D341Med (cell line): ENCODE measurements at regions not wholly inside any gene's neighbourhood (a gene's known extent, or its start where the extent isn't known, plus 50 kb on each side); places are given as distances from the start of the nearest gene placed in this dataset.

ENCODE experiments used
- DNase-seq: peaks from one replicate; pipeline ENCODE4 v3.0.0; 2012; ENCODE audit warnings: low spot score

DNA sequence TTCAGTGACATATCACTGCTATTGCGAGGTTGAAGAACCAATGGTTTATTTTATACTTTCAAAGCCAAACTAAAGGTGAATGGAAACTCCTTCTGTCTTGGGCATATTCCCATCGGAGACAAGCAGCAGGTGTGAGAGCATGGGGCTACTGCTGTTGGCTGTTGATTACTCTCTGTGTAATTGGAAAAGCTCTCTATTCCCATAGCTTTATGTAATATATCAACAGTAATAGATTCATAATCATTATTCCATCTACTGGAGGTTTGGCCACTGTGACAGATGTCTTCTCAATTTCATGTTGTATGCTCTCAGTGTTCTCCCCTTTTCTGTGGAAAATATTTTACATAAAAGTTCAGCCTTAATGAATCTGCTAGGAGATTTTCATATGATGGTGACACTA is 352.0 kb downstream of the BTG1 start:
- no peak for DNase-seq

DNA sequence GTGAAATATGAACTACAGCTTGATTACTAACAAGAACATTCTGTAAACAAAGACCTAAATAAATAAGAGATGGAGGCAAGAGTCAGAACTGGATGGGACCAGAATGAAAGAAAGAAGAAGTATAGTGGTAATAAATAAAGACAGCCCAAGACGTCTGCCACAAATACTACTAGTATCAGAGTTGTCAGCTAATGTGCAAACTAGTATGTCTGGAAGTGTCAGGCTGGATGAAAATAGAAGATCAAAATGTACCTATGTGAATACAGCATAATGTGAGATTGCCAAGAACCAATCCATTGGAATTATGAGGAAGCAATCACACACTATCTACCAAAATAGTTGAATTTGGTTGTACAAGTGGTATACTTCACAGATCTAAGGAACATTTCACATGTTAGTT is 353.0 kb downstream of the BTG1 start:
- no peak for DNase-seq

DNA sequence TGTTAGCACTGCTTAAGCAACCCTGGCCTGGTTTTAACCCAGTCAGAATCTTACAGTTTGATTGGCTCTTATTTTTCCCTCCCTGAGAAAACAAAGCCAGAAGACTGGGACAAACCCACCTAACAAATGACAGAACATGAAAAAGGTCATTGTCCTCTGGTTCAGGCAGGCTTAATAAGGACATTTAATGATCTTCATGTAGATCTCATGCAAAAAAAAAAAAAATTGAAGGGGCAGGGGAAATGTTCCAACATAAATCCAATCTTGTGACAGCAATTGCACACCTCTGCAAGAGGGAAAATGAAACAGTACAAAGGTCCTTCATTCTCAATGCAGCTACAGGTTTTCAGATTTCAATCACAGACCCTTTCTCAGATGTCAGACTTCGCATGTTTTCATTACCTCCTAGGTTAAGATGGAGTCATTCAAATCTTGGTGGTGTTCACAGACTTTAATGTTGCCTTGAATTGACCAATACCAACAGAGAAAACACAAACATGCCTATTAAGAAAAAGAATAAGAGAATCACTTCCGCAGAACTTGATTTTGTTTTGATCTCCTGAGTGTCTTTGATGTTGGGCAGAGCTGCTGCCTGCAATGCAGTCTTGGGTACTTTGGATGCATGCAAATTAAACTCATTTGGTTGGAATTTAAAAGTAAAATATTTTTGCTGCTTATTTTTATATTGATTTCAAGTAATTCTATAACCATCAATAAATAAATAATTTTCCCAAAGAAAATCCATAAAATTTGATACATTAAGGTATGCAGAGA is 359.0 kb downstream of the BTG1 start:
- DNase-seq: no peak

DNA sequence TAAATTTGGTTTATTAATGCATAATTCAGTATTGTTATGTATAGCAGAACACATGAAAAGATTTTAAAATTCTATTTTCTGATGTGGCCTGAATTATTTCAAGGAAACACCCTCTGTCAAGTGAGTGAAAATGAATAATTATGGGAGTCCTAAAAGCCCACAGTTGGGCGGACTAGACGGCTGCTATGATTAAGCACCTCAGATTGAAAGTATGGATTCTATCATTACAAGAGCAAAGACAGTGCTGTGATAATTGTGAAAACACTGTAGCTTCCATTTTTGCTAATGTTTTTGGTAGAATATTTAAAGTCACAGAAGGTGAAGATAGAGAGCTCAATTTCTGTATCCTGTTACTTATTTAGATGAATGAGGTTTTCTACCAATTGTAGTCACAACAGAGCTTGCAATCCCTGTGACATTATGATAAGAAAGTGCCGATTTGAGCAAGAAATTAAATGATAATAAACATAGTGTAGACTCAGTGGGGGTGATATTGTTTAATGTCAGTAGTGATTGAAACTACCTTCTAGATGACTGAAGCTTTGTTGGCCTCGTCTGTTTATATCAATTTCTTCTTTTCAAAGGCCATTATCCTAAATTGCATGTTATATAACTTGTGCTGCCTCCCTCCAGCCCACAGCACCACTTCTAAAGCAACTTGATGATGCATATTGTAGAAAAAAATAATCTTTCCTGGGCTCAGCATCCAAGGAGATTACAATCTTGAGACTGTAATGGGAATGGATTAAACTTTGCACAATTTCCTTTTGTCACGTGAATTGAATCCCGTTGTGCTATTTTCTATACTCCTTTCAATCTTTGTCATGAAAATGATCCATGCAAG is 359.8 kb downstream of the BTG1 start:
- no peak for DNase-seq

DNA sequence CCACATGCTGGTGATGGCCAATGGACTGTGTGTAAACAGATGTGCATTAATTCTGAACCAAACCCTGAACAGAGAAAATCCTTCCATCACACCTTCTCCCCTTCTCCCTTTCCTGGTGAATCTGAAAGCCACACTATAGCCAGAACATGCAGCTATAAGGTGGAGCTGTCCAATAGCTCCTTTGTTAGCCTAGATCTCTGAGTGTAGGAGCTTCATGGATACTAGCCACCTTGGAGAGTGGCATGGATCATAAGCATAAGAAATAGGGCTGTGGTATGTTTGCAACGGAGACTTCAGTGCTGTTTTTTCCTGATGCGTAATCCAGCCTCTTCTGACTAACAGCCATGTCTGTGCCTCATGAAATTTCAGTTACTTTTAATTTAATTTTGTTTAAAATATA is 364.5 kb downstream of the BTG1 start:
- DNase-seq: no peak

DNA sequence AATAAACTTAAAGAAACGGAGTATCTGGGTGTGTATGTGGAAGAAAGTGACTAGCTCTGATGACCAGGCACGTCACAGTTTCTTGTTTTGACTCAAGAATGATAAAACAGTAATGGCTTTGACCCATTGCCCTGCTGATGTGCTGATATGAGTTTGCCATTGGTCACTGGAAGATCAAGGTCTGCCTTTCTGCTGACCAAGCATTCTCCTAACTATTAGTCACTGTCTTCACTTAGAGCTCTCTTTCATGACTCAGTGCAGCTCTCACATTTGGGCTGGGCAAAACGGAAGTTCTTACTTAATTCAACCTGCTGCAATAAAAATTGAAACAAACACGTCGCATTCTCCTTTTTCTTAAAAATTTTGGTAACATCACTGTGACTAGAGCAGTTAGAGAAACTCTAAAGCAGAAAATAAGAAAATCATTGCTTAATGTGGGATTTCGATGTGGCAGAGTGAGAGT is 366.7 kb downstream of the BTG1 start:
- DNase-seq: no peak

DNA sequence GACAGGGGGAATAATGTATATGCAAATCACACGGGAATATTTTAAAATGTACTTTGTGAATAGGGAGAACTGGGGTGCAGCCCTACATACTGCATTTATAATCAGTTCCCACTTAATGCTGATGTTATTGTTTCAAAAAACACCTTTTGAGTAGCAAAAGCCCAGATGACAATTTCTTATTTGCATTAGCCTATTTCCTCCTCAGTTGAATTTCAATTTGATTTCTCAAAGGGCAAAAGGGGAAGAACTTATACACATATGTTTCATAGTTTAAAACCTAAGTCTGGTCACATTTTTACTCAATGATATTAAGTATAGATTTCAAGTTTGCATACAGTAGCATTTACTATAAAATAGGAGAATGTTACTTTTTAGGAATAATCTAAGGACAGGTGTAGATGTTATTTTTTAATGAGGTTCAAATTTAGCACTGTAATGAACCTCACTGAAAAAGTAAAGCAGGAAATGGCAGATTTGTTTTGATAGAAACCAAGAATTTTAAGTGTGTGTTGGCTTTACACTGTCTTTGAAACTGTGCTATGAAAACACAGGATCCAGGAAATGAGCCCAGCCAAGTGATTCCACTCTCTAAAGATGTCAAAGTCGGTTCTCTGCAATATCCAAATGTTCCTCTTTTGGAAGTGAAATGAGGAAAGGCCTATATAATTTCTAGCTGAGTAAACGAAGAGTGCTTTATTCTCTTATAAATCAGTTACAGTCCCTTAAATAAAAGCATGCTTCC is 367.4 kb downstream of the BTG1 start:
- DNase-seq: no peak

DNA sequence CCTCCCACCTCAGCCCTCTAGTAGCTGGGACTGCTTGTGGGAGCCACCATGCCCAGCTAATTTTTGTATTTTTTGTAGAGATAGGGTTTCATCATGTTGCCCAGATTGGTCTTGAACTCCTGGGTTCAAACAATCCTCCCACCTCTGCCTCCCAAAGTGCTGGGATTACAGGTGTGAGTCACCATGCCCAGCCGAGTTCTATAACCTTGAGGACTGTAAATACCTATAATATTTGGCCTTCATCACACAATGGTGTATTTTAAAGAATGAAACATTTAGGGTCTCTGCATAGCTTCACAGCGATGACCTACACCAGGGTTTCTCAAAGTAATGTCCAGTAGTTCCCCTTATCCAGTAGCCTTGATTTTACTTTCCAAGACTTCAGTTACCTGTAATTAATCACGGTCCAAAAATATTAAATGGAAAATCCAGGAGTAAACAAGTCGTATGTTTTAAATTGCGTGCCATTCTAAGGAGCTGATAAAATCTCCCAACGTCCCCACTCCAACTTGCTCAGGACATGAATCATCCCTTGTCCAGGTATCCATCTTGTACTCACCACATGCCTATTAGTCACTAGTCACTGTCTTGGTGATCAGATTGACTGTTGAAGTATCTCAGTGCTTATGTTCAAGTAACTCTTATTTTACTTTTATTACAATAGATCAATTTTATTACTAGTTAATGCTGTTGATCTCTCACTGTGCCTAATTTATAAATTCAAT is 368.2 kb downstream of the BTG1 start:
- no peak for DNase-seq

DNA sequence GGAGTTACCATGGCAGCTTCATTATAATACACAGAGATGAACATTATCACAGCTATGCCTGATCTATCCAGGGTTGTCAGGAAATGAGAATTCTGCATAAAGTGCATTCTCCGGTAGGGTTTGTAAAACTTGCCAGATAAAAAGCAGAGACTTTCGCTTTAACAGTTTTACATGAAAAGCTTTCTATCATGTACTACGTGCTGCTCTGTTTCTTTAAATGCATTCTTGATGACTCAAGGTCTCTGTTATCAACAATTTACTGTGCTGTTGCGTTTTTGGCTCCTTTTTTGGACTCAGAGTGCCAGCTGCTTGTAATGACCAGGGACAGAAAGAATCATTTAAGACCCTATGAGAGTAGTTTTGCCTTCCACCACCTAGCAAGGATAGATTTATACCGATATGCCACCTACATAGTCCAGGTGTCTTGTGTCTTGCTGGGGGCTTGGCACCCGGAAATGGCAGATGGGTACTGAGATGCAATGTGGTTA is 371.2 kb downstream of the BTG1 start:
- no peak for DNase-seq

DNA sequence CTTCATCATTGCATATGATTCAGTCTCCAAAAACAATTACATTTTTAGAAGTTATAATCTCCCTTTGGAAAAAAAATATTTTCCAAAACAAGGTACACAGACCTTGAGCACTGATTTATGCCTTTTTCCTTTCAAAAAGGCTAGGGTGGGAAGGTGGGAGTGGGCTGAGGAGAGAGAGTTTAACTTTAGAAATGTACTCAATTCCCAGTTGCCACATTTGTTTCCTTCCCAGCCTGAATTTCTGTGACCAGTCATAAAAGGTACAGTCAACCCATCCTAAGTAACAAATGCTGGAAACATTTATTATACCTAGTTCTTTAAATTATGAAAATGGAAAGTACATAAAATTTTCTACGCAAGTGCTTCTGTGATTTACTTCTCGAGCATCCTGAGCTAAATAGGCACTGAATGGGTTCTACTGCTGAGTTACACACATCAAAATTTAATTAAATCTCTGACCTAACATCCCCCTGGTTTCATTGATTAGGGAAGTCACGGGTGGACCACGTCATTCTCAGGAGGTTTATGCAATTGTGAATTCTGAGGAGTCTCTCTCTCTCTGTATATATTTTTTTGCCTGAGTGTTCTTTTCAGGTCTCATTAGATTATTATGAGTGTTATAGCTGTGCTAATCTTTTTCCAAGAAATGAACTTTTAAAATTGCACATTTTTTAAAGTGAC is 371.8 kb downstream of the BTG1 start:
- DNase-seq: no peak

DNA sequence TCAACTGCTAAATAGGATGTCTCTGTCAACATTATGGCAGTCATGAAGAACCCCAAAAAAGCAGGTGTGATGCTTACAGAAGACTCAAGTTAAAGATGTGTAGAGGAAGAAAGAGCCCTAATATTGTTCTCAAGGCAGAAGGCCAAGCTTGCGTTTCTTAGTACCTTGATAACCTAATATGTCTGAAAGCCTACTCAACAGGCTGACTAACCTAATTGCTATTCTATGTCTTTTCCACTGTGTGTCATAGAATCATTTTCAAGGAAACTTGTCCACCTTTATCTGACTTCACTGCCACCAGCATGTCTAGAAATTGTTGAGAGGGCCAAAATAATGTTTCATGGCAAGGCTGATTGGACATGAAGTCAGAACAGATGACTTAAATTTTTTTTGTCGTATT is 373.2 kb downstream of the BTG1 start:
- no peak for DNase-seq

DNA sequence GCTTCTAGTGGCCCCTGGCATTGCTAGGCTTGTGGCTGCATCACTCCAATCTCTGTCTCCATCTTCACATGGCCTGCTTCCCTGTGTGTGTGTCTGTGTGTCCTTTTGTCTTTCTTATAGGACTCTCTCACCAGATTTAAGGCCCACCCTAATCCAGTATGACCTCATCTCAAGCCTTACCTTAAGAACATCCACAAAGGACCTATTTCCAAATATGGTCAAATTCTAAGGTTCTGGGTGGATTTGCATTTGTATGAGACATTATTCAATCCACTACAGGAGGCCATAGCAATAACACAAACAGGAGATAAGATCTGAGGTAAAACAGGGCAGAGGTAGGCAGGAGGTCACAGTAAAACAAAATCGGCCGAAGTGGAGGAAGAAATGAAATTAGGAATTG is 375.9 kb downstream of the BTG1 start:
- no peak for DNase-seq

DNA sequence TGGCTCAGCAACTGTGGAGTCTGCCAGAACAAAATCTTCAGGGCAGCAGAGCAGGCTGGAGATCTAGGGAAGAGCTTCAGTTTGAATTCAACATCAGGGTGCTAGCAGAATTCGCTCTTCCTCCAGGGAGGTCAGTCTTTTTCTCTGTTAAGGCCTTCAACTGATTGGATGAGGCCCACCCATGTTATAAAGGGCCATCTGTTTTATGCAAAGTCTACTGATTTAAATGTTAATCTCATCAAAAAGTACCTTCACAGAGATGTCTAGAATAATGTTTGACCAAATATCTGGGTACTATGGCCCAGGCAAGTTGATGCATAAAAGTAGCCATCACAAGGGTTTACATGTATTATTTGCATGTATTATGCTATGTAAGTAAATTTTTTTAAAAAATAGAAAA is 378.4 kb downstream of the BTG1 start:
- no peak for DNase-seq

DNA sequence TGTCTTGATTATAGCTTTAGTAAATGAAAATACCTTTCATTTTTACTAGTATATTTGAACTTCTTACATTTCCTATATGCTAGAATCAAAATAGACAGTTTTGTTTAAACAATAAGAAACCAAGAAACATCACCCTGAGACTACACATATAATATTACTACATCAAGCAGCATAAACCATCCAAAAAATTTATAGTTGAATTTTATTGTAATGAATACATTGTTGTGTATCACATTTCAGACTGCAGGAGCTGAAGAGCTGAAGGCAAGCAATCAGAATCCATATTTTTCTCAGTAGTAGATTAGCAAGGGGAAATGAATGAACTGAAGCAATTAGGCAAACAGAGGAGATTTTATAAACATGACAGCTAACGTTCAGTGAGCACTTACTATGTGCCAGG is 379.2 kb downstream of the BTG1 start:
- DNase-seq: no peak

DNA sequence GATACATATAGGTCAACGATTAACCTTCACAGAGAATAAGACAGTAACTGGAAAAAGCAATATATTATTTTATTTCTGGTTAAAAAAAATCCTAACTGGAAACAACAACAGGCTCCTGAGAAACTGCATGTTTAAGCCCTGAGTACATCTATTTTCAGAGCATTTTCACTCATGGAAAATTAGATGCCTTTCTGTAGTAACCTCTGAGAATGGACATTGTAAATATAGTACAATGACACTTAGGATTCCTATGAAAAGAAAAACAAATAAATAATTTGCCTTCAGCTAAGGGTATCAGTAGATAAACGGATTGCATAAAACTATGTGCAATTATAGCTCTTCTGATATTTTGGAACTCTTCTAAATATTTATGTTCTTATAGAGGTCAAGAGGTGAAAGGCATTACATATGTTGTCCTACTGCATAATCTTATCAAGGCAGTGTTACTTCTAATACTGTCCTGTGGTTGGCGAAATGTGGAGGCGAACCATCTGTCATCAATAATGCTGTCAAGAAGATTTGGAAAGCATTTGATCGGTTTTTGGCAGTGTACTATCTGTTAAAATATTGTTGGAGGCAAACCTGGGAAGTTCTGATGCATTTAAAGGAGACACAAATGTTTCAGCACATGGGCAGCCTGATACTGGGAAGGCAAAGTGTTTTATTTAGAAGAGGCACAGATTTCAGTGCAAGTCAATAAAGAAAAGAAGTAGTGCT is 381.8 kb downstream of the BTG1 start:
- no peak for DNase-seq

DNA sequence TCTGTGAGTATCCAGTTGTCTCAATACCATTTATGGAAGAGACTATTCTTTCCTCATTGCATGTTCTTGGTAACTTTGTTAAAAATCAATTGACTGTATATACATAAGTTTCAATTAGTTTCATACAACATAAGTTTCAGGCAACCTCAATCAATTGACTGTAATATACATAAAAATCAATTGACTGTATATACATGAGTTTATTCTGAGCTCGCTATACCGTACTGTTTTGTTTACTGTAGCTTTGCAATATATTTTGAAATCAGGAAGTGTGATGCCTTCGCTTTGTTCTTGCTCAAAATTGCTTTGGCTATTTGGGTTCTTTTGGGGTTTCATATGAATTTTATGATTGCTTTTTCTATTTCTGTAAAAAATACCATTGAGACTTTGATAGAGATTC is 392.0 kb downstream of the BTG1 start:
- DNase-seq: no peak

DNA sequence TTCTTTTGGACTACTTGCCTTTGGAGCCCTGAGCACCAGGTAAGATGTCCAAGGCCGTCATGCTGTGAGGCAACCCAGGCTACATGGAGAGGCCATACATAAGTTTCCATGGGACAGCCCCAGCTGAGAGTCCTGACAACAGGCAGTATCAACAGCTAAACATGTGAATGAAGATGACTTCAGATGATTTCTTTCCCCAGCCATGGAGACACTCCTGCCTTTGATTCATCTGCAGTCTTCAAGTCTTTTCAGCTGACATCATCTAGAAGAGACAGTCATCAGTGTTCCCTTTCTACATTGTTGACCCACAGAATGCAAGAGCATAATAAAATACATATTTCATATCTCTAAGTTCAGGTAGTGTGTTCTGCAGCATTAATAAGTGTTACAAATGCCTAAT is 398.7 kb downstream of the BTG1 start:
- DNase-seq: no peak

DNA sequence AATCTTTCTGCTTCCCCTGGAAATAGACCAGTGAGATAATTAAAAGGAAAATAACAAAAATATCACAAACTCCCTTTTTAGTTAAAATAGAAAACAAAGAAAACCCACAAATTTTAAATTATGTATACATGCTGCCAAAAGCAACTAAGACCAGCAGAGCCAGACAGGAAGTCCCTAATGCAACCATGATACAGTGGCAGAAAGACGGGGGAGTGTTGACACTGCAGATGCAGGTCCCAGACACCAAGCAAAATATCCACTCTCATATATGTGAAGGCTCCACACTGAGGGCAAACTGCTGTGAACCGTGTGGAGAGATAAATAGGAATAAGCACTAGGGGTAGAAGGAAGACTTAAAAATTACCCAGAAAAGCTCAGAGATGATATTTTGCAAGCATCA is 401.0 kb downstream of the BTG1 start:
- no peak for DNase-seq

DNA sequence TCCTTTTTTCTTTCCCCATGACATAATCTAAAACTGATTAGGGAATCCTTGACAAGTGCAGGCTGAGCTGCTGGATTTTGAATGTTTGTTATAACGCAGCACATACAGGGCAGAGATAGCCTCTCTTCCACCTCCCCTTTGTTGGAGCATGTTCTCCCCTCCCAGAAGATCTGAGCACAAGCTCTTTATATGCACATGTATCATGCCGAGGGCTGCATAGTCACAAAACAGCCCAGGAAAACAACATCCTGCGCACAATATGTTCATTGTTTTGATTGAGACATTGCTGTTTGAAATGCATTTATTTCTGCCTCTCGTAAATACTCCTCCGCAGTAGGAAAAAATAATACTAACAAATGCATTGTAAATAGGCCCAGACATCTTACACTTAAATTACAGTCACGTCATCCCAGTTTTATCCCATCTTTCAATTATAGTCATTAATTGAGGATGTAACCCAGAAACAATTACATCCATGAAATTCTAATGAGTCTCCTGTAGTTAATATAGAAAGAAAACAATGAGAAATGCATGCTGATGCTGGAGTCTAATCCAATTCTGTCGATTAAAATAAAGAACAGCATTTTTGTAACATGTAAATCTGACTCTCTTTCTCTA is 401.8 kb downstream of the BTG1 start:
- no peak for DNase-seq

DNA sequence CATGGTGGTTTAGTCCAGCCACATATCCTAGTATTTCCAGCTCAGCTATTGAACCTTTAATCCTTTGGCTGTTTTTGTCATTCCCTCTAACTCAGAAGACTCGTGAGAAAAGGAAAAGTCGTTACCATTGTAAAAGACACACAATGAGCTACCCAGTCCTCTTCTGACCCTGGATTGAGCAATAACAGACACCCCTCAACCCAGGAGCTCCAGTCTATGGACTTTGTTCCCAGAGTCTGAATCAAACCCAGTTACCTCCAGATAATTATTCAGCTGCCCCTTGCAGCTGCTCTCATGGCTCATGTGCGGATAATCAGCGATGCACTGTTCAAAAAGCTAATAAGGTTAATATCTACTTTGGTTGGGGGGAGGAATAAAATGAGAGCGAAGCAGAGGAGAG is 402.4 kb downstream of the BTG1 start:
- no peak for DNase-seq
